Activated CD8-positive, alpha-beta memory T cell treated with anti-CD3 and anti-CD28 coated beads, Interleukin-2, amount 10 ng/mL, durations not matched to agents 7 days and 5 days (primary cell): ENCODE measurements at regions not wholly inside any gene's neighbourhood (a gene's known extent, or its start where the extent isn't known, plus 50 kb on each side); places are given as distances from the start of the nearest gene placed in this dataset.

Source experiments
- ATAC-seq: fragments of 150-1000 bp; cut with Tn5 transposase; one replicate; pipeline ENCODE4 v1.10.0; 2021; ENCODE audit warnings: moderate library complexity
- CTCF ChIA-PET: fragments of 350-600 bp; sonication (Branson Sonifier 250); formaldehyde crosslinking; loops from one replicate; lab custom pipeline; 2021; ENCODE audit warnings: antibody characterized with exemption; lab: Charles Lee
- DNase-seq: peaks from one replicate; pipeline ENCODE4 v3.0.0-alpha.2; 2020
- H3K27ac Mint-ChIP-seq: one replicate; pipeline ENCODE4 v1.8.0; 2021; ENCODE audit warnings: mild to moderate bottlenecking, mixed read lengths
- H3K27me3 Mint-ChIP-seq: one replicate; pipeline ENCODE4 v1.8.0; 2021; ENCODE audit warnings: mixed read lengths
- H3K36me3 Mint-ChIP-seq: one replicate; pipeline ENCODE4 v1.8.0; 2021; ENCODE audit warnings: mild to moderate bottlenecking, mixed read lengths
- H3K4me1 Mint-ChIP-seq: one replicate; pipeline ENCODE4 v1.8.0; 2021; ENCODE audit warnings: mixed read lengths
- H3K4me3 Mint-ChIP-seq: one replicate; pipeline ENCODE4 v1.8.0; 2021; ENCODE audit warnings: mild to moderate bottlenecking, moderate library complexity, mixed read lengths
- H3K9me3 Mint-ChIP-seq: one replicate; pipeline ENCODE4 v1.8.0; 2022; ENCODE audit warnings: low read depth, mixed read lengths

DNA sequence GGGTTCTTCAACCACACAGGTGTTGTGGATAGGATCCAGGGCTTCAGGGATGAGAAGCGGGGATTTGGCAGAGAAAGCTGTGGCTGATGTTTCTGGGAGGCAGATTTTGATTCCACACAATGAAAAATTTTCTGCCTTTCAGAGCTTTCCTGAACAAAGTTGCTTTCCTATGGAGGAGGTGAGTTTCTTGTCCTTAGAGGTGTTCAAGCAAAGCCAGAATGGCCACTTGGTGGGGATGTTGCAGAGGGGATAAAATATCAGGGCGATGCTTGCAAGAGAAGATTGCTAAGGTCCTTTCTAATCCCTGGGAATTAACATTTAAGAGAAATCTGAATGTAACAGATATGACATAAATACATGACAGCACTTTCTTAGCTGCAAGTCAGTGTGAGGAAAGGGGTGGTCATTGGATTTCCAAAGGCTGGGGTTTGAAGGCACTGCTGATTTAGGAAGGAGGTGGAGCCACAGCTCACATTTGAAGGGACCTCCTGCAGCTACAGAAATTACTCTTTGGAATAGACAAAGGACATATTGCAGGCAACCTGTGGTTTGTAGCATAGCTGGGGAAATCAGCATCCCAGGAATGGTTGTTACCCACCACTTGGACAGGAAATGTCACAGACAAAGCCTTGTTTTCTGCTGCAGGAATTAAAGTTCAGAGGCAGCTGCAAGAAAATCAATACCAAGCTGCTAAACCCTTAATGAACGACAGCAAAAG, 271.1 kb upstream of the CHD6 start:
- Mint-ChIP-seq H3K9me3 (no peaks in the 10 kb centered on the region), H3K4me3 (no peak overlapping the region), H3K36me3 (no peaks in the 10 kb centered on the region), H3K4me1 (no peaks in the 10 kb centered on the region), H3K27ac (no peak overlapping the region), H3K27me3 (no peaks in the 10 kb centered on the region)
- CTCF ChIA-PET, result no interaction called here
- no peak for ATAC-seq
- no peak for DNase-seq

DNA sequence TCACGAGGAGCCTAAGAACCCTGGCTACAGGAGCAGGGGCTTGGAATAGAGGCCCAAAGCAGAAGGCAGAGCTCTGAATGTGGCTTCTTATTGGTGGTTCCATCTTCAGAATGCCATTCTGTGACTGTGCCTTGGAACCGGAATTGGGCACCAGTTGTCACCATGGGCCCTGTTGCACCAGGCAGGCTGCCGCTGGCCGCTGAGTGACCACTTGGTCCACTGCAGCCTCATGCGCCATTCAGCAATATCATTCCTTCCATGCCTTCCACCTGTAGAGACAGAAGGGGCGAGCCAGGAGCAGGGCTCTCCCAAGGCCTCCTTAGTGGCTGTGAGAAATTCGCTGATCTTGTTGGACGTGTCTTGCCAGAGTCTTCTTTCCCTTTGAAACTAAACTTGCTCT, 270.3 kb upstream of the CHD6 start:
- H3K27me3 Mint-ChIP-seq, result no peaks in the 10 kb centered on the region
- CTCF ChIA-PET, result no interaction called here
- H3K36me3 Mint-ChIP-seq, result no peaks in the 10 kb centered on the region
- no peaks in the 10 kb centered on the region for H3K4me1 Mint-ChIP-seq
- H3K9me3 Mint-ChIP-seq, result no peaks in the 10 kb centered on the region
- H3K27ac Mint-ChIP-seq, result no peak overlapping the region
- DNase-seq, result no peak
- no peak overlapping the region for H3K4me3 Mint-ChIP-seq
- no peak for ATAC-seq

GRCh38 chr20:41887500-41887899, 269.3 kb upstream of the CHD6 start:
- Mint-ChIP-seq H3K4me1 (no peaks in the 10 kb centered on the region), H3K4me3 (no peak overlapping the region), H3K9me3 (no peaks in the 10 kb centered on the region), H3K36me3 (no peaks in the 10 kb centered on the region), H3K27ac (no peak overlapping the region), H3K27me3 (no peaks in the 10 kb centered on the region)
- no peak for DNase-seq
- CTCF ChIA-PET, result no interaction called here
- ATAC-seq, result no peak

DNA sequence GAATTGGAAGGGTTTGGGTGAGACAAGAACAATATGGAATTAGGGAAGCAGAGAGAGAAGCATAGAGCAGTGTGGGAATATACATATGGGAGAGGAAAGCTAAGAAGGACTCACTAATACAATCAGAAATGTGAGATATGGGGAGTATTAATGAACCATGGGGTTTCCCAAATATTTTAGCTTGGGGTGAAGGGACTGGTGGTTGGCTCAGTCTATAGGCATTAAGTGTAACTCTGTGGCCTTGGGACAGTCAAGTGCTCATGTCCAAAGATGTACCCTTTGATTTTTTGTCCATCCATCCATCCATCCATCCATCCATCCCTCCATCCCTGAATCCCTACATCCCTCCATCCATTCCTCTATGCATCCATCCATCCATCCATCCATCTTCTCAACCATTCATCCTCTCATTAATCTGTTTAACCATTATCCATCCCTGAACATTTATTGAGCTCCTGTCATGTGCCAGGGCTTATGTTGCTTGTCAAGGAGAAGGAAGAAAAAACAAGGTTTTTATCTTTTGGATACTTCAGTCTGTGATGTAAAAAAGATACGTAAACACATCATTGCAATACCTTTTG, 263.4 kb upstream of the CHD6 start:
- H3K36me3 Mint-ChIP-seq, result no peaks in the 10 kb centered on the region
- H3K27ac Mint-ChIP-seq, result no peak overlapping the region
- no peaks in the 10 kb centered on the region for H3K27me3 Mint-ChIP-seq
- no peak overlapping the region for H3K4me3 Mint-ChIP-seq
- H3K9me3 Mint-ChIP-seq, result no peaks in the 10 kb centered on the region
- CTCF ChIA-PET, result no interaction called here
- no peaks in the 10 kb centered on the region for H3K4me1 Mint-ChIP-seq
- no peak for ATAC-seq
- no peak for DNase-seq

DNA sequence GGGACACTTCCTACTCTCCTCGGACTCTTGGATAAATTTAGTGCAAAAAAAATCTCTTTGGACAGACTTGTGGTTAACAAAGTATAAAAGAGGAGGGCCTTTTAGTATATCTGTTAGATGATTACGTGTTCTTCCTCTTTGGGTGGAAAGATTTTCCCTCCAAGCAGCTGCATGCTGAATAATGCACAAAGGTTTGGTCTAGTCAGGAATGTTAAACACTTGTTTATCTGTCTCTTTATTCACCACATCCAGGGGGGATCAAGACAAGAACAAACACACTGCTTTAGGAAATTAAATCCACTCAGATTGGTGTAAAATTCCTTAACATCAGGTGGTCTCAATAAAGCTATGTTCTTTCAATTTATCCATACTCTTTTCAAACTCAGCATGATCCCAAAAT, 260.9 kb upstream of the CHD6 start:
- Mint-ChIP-seq H3K4me3 (no peak overlapping the region), H3K4me1 (no peaks in the 10 kb centered on the region), H3K36me3 (no peaks in the 10 kb centered on the region), H3K27ac (no peak overlapping the region), H3K27me3 (no peaks in the 10 kb centered on the region), H3K9me3 (no peaks in the 10 kb centered on the region)
- ATAC-seq (no peak), DNase-seq (no peak)
- CTCF ChIA-PET, result no interaction called here

- no peak for DNase-seq
- Mint-ChIP-seq H3K27me3 (no peaks in the 10 kb centered on the region), H3K4me1 (no peaks in the 10 kb centered on the region), H3K9me3 (no peaks in the 10 kb centered on the region), H3K36me3 (no peaks in the 10 kb centered on the region), H3K4me3 (no peak overlapping the region), H3K27ac (no peak overlapping the region)
- CTCF ChIA-PET, result no interaction called here
- ATAC-seq, result no peak
Measured at GRCh38 chr20:41877911-41878310, 259.7 kb upstream of the CHD6 start.

- no peak overlapping the region for H3K27ac Mint-ChIP-seq
- DNase-seq, result no peak
- no peaks in the 10 kb centered on the region for H3K9me3 Mint-ChIP-seq
- no peaks in the 10 kb centered on the region for H3K36me3 Mint-ChIP-seq
- H3K27me3 Mint-ChIP-seq, result no peaks in the 10 kb centered on the region
- no peak for ATAC-seq
- CTCF ChIA-PET, result no interaction called here
- H3K4me3 Mint-ChIP-seq, result no peak overlapping the region
- no peaks in the 10 kb centered on the region for H3K4me1 Mint-ChIP-seq
Measured at GRCh38 chr20:41874658-41875057, 256.5 kb upstream of the CHD6 start.

DNA sequence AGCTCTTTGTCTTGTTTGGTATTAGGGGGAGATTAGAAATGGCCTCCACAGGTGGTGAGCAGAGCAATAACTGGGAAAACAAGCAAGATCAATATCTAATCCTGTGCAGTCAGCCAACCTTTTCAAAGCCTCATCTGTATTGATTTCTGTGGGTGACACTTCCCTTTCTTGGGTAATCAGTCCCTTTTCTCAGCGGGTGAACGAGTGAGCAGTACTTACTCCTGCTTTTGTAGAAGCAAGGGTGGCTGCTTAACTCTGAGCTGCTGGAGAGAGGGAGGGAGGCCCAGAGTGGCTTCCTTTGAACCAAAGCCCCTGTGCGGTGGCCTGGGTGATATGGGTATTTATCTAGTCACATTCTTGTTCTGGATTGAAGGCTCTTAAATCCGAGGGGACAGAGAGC, 254.8 kb upstream of the CHD6 start:
- H3K27me3 Mint-ChIP-seq, result no peaks in the 10 kb centered on the region
- CTCF ChIA-PET, result no interaction called here
- H3K4me1 Mint-ChIP-seq, result no peaks in the 10 kb centered on the region
- no peak for DNase-seq
- no peak overlapping the region for H3K4me3 Mint-ChIP-seq
- no peak for ATAC-seq
- no peaks in the 10 kb centered on the region for H3K9me3 Mint-ChIP-seq
- H3K27ac Mint-ChIP-seq, result no peak overlapping the region
- no peaks in the 10 kb centered on the region for H3K36me3 Mint-ChIP-seq

DNA sequence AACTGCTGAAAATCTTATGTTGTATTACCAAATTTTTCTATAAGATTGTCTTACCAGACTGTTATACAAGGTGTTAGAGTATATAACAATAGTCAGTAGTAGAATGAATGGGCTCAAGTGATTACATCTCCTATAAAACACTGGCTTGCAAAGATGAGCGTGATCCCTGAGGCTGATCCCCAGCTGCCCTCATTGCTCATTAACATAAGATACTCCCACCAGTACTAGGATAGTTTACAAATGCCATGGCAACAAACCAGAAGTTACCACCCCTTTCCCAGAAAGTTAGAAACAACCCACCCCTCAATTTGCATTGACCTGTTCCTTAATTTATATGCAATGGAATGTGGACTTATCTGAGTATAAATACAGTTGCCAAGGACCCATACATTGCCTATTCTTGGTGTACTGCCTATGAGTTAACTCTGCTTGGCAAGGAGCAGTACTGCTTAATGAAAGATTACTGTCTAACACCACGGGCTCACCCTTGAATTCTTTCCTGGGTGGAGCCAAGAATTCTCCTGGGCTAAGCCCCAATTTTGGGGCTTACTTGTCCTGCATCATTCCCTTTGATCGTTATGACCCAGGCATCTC, 252.8 kb upstream of the CHD6 start:
- Mint-ChIP-seq H3K27me3 (no peaks in the 10 kb centered on the region), H3K4me3 (no peak overlapping the region), H3K36me3 (no peaks in the 10 kb centered on the region), H3K27ac (no peak overlapping the region), H3K9me3 (peaks cover 3% of the 10 kb centered on the region), H3K4me1 (no peaks in the 10 kb centered on the region)
- no peak for ATAC-seq
- CTCF ChIA-PET, result no interaction called here
- no peak for DNase-seq

DNA sequence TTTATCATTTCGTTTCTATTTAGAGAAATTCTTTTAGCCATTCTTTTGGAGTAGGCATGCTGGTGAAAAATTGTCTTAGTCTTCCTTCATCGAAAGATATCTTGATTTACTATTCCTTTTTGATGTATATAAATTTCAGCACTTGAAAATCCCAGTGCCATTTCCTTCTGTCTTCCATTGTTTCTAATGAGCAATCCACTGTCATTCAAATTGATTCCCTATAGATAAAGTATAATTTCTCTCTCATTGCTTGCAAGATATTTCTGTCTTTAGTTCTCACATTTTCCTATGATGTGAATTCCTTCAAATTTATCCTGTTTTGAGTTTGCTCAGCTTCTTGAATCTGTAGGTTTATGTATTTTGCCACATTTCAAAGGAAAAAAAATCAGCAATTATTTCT, 251.1 kb upstream of the CHD6 start:
- Mint-ChIP-seq H3K27me3 (no peaks in the 10 kb centered on the region), H3K9me3 (peaks cover 3% of the 10 kb centered on the region), H3K36me3 (no peaks in the 10 kb centered on the region), H3K27ac (no peak overlapping the region), H3K4me1 (no peaks in the 10 kb centered on the region), H3K4me3 (no peak overlapping the region)
- CTCF ChIA-PET, result no interaction called here
- DNase-seq, result no peak
- no peak for ATAC-seq

DNA sequence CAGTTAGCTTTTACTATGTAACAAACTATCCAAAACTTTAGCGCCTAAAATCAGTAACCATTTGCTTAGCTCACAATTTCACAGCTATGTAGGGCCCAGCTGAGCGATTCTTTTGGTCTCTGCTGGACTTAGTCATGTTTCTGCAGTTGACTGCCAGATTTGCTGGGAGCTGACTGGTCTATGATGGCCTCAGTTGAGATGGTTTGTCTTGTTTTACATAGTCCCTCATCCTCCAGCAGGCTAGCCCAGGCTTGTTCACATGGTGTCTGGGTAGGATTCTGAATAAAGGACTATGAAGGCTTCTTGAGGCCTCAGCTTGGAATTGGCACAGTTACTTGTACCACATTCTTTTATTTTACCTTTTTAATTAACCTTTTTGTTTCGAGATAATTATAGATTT, 247.8 kb upstream of the CHD6 start:
- DNase-seq (no peak), ATAC-seq (no peak)
- Mint-ChIP-seq H3K9me3 (peaks cover 3% of the 10 kb centered on the region), H3K36me3 (no peaks in the 10 kb centered on the region), H3K4me1 (no peaks in the 10 kb centered on the region), H3K4me3 (no peak overlapping the region), H3K27ac (no peak overlapping the region), H3K27me3 (no peaks in the 10 kb centered on the region)
- CTCF ChIA-PET, result no interaction called here

DNA sequence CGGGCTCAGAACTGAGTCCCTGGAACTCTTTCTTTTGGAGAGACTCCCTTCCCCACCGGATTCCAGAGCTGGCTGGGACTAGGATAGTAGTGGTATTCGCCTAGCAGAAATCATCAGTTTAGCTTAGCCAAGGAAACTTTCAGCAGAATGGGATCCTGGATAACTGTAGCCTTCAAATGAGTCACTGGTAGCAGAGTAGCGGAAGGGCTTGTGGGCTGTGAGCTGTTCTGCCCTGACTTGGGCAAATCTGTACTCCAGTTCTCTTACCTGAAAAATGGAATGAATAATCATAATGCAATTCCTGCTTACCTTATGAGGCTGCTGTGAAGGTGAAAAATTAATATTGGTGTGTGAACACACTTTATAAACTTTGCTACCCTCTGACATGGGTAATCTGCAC, 244.3 kb upstream of the CHD6 start:
- no peaks in the 10 kb centered on the region for H3K27me3 Mint-ChIP-seq
- H3K4me1 Mint-ChIP-seq, result no peaks in the 10 kb centered on the region
- H3K9me3 Mint-ChIP-seq, result peaks cover 3% of the 10 kb centered on the region
- no peak for DNase-seq
- CTCF ChIA-PET, result no interaction called here
- H3K36me3 Mint-ChIP-seq, result no peaks in the 10 kb centered on the region
- ATAC-seq, result no peak
- H3K27ac Mint-ChIP-seq, result no peak overlapping the region
- H3K4me3 Mint-ChIP-seq, result no peak overlapping the region

GRCh38 chr20:41861772-41862422, 243.7 kb upstream of the CHD6 start:
- H3K27ac Mint-ChIP-seq, result no peak overlapping the region
- DNase-seq, result no peak
- no peaks in the 10 kb centered on the region for H3K27me3 Mint-ChIP-seq
- ATAC-seq, result no peak
- no peak overlapping the region for H3K4me3 Mint-ChIP-seq
- CTCF ChIA-PET, result no interaction called here
- peaks cover 3% of the 10 kb centered on the region for H3K9me3 Mint-ChIP-seq
- no peaks in the 10 kb centered on the region for H3K4me1 Mint-ChIP-seq
- H3K36me3 Mint-ChIP-seq, result no peaks in the 10 kb centered on the region

DNA sequence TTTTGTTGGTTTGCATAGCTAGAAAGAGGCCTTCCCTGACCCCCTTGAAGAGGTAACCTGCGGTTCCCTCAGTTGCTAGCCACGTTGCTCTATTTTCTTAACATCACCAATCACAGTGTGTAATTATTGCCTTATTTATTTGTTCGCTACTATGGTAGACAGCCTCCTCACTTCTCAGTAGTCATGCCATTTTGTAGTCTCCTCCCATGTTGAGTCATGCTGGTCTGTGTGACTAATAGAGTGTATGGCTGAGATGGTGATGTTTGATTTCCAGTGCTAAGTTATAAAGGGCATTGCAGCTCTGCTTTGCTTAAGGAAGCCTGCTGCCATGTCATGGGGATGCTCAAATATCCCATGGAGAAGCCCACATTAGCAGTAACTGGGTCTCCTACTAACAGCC, 236.6 kb upstream of the CHD6 start:
- no peaks in the 10 kb centered on the region for H3K36me3 Mint-ChIP-seq
- CTCF ChIA-PET, result no interaction called here
- H3K27me3 Mint-ChIP-seq, result no peaks in the 10 kb centered on the region
- no peak for ATAC-seq
- no peaks in the 10 kb centered on the region for H3K4me1 Mint-ChIP-seq
- DNase-seq, result no peak
- H3K9me3 Mint-ChIP-seq, result no peaks in the 10 kb centered on the region
- no peak overlapping the region for H3K4me3 Mint-ChIP-seq
- no peak overlapping the region for H3K27ac Mint-ChIP-seq
